ENCODE measurements at regions not wholly inside any gene's neighbourhood (a gene's known extent, or its start where the extent isn't known, plus 50 kb on each side); places are given as distances from the start of the nearest gene placed in this dataset.
A peak's percentile ranks its signal among the peaks of the same experiment; 100 is the strongest.

DNA sequence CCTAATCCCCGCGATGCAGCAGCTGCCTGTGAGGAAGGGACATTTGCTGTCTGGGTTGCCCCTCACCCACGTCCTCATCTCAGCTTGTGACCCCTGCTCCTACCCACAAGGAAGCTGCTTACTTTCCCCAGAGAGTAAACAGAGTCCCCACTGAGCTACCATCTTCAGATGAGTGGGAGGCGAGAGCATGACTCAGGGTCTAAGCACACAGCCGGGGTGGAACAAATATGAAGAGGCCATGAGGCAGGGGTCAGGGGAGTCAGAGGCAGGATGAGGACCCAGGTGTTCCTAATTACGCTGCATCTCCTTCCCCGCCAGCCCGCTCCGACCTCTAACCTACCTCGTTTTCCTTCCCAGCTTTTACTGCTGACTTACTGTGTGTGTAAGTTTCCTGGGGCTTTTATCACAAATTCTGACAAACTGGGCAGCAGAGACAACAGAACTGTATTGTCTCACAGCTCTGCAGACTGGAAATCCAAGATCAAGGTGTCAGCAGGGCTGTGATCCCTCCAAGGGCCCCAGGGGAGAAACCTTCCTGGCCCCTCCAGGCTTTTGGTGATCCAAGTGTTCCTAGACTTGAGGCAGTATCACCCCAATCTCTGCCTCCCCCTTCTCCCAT lies 94.0 kb upstream of the DNAH5 start:
- ATAC-seq (no peak), FAIRE-seq (no peak), DNase-seq (ENCODE audit: low read depth, low spot score) (no peak)
- intact Hi-C loops (cut with micrococcal nuclease; ENCODE audit: unreplicated experiment) (no loop called here), in situ Hi-C loops (cut with MboI) (no loop called here)
- no peak overlapping the region for H3K9ac ChIP-seq (ENCODE audit: control insufficient read depth, insufficient read depth, low read length)
- WGBS (ENCODE audit: insufficient coverage, insufficient replicate concordance, low lambda C conversion rate, missing lambda C conversion rate): 42% methylated on average over 10 of the region's 10 CpGs
- ChIA-PET CTCF (interaction anchor here (0.9 to 1.3 kb wide), 3 partner anchors 15 to 46 kb away, joined by 3 read pairs; no protein-coding TSS in a partner anchor), RAD21 (ENCODE audit: unreplicated experiment) (interaction anchor here (1.0 kb wide), 1 partner anchor 115 kb away, joined by 3 read pairs; no protein-coding TSS in a partner anchor), SMC1A (ENCODE audit: uncharacterized antibody, unreplicated experiment) (interaction anchor here (0.8 to 1.4 kb wide), 2 partner anchors 27 kb away, joined by 3 to 4 read pairs; no protein-coding TSS in a partner anchor), POLR2A (interaction anchor here (0.8 kb wide), 1 partner anchor 105 kb away, joined by 4 read pairs; the partner anchor contains the start of gene TRIO)
- no peaks in the 10 kb centered on the region for H3K79me2 ChIP-seq (ENCODE audit: control insufficient read depth, insufficient read depth, low read length)
- H3K27ac ChIP-seq (ENCODE audit: control insufficient read depth, insufficient read depth): no peak overlapping the region
- H3K9me3 ChIP-seq (replicated peaks; ENCODE audit: control insufficient read depth, insufficient read depth, low read length): no peaks in the 10 kb centered on the region
- peaks cover 0 to 4% of the 10 kb centered on the region in 2 experiments; a peak in 2 of 4 replicates for H3K27me3 ChIP-seq (replicated peaks in 1 of 2; ENCODE audit: control insufficient read depth in 2 of 2, insufficient read depth in 2 of 2, low read length in 1 of 2)
- H4K20me1 ChIP-seq (ENCODE audit: control insufficient read depth, insufficient read depth): no peaks in the 10 kb centered on the region
- no peak overlapping the region for H2AFZ ChIP-seq (ENCODE audit: control insufficient read depth, low read depth, low read length)
- no peak overlapping the region for H3K4me3 ChIP-seq
- no peak overlapping the region for H3K4me2 ChIP-seq (ENCODE audit: control insufficient read depth, insufficient read depth)
- no TSS peak for BruUV-seq (replicated peaks)
- no peaks in the 10 kb centered on the region for H3K36me3 ChIP-seq (ENCODE audit: control insufficient read depth in 2 of 2, insufficient read depth in 2 of 2, low read length in 1 of 2)
- peak; percentile 63 for TF ChIP-seq NR2F1 (conservative IDR thresholded peaks at IDR 0.05)
- 0 out of 2 replicates have a peak, but pooled peaks have one; percentile 18 for TF ChIP-seq DPF2 (IDR thresholded peaks at IDR 0.05)
- TF ChIP-seq, protein P1, sequence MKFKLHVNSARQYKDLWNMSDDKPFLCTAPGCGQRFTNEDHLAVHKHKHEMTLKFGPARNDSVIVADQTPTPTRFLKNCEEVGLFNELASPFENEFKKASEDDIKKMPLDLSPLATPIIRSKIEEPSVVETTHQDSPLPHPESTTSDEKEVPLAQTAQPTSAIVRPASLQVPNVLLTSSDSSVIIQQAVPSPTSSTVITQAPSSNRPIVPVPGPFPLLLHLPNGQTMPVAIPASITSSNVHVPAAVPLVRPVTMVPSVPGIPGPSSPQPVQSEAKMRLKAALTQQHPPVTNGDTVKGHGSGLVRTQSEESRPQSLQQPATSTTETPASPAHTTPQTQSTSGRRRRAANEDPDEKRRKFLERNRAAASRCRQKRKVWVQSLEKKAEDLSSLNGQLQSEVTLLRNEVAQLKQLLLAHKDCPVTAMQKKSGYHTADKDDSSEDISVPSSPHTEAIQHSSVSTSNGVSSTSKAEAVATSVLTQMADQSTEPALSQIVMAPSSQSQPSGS (IDR thresholded peaks at IDR 0.05; ENCODE audit: low read length): no peak
- no peak for TF ChIP-seq NFYB (IDR thresholded peaks at IDR 0.05; ENCODE audit: insufficient read depth, low read depth, low read length)
- TF ChIP-seq NFXL1 (IDR thresholded peaks at IDR 0.05; ENCODE audit: borderline replicate concordance): no peak
- peak; percentile 19; the same call in 1 of the 2 replicates for TF ChIP-seq IKZF1 (conservative IDR thresholded peaks at IDR 0.05)
- TF ChIP-seq, protein P2, sequence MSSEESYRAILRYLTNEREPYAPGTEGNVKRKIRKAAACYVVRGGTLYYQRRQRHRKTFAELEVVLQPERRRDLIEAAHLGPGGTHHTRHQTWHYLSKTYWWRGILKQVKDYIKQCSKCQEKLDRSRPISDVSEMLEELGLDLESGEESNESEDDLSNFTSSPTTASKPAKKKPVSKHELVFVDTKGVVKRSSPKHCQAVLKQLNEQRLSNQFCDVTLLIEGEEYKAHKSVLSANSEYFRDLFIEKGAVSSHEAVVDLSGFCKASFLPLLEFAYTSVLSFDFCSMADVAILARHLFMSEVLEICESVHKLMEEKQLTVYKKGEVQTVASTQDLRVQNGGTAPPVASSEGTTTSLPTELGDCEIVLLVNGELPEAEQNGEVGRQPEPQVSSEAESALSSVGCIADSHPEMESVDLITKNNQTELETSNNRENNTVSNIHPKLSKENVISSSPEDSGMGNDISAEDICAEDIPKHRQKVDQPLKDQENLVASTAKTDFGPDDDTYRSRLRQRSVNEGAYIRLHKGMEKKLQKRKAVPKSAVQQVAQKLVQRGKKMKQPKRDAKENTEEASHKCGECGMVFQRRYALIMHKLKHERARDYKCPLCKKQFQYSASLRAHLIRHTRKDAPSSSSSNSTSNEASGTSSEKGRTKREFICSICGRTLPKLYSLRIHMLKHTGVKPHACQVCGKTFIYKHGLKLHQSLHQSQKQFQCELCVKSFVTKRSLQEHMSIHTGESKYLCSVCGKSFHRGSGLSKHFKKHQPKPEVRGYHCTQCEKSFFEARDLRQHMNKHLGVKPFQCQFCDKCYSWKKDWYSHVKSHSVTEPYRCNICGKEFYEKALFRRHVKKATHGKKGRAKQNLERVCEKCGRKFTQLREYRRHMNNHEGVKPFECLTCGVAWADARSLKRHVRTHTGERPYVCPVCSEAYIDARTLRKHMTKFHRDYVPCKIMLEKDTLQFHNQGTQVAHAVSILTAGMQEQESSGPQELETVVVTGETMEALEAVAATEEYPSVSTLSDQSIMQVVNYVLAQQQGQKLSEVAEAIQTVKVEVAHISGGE (CRISPR knock-in tag; IDR thresholded peaks at IDR 0.05): no peak
- no peak for TF ChIP-seq CBX5 (IDR thresholded peaks at IDR 0.05; ENCODE audit: low read depth)
- TF ChIP-seq IKZF2 (IDR thresholded peaks at IDR 0.05): no peak
- no peaks in the 10 kb centered on the region for H3K4me1 ChIP-seq (ENCODE audit: control insufficient read depth, insufficient read depth, low read length)
